OCI-LY3 (cell line): ENCODE measurements at regions not wholly inside any gene's neighbourhood (a gene's known extent, or its start where the extent isn't known, plus 50 kb on each side); places are given as distances from the start of the nearest gene placed in this dataset.

ENCODE experiments used
- EZH2phosphoT487 ChIP-seq: fragments of 200-600 bp; shearing (Covaris generic); IDR thresholded peaks from 2 replicates; pipeline ENCODE4 v1.6.1; 2018; ENCODE audit warnings: antibody characterized with exemption, mixed run types, low read depth
- TF ChIP-seq, protein P1 (sequence below): fragments of 200-600, 300-600 bp; sonication (generic); IDR thresholded peaks from 2 replicates; pipeline ENCODE4 v1.5.1; 2014; ENCODE audit warnings: antibody characterized with exemption, low read length, low read depth

DNA sequence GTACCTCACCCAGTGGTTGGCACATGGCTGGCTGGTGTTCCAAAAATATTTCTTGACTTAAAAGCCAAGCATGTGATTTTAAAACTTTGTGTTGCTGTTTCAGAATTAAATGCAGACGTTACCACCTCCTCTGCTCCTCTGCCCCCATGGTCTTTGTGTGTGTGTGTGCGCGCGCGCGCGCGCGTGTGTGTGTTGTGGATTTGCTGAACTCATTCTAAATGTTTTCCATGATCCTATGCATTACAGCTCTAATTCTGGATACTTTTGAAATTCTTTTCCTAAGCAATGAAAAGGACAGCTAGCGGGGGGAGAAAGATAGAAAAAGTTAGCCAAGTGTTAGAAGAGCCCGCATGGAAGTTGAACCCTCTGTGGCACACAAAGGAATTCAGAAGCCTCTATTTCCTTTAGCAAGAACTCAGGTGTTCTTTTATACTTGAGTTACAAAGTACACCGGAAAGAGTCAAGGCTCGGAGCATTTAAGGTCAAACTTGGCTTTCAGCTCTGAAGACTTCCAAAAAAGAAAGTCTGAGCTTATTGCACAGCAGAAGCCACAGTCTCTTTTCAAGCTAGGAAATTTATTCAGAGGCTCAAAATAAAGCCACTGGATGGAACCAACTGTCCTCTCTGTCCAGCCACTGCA lies 350.5 kb upstream of the TBL1XR1 start:
- TF ChIP-seq, protein P1, sequence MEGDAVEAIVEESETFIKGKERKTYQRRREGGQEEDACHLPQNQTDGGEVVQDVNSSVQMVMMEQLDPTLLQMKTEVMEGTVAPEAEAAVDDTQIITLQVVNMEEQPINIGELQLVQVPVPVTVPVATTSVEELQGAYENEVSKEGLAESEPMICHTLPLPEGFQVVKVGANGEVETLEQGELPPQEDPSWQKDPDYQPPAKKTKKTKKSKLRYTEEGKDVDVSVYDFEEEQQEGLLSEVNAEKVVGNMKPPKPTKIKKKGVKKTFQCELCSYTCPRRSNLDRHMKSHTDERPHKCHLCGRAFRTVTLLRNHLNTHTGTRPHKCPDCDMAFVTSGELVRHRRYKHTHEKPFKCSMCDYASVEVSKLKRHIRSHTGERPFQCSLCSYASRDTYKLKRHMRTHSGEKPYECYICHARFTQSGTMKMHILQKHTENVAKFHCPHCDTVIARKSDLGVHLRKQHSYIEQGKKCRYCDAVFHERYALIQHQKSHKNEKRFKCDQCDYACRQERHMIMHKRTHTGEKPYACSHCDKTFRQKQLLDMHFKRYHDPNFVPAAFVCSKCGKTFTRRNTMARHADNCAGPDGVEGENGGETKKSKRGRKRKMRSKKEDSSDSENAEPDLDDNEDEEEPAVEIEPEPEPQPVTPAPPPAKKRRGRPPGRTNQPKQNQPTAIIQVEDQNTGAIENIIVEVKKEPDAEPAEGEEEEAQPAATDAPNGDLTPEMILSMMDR = no peak
- no peak for TF ChIP-seq EZH2phosphoT487
